GM18511 (cell line): ENCODE measurements at regions not wholly inside any gene's neighbourhood (a gene's known extent, or its start where the extent isn't known, plus 50 kb on each side); places are given as distances from the start of the nearest gene placed in this dataset.

Source experiments
- ATAC-seq: cut with Tn5 transposase; IDR thresholded peaks from one replicate; pipeline ENCODE4 v1.9.1; 2021; ENCODE audit warnings: mild to moderate bottlenecking, moderate library complexity; ENCODE audit not compliant: unreplicated experiment

DNA sequence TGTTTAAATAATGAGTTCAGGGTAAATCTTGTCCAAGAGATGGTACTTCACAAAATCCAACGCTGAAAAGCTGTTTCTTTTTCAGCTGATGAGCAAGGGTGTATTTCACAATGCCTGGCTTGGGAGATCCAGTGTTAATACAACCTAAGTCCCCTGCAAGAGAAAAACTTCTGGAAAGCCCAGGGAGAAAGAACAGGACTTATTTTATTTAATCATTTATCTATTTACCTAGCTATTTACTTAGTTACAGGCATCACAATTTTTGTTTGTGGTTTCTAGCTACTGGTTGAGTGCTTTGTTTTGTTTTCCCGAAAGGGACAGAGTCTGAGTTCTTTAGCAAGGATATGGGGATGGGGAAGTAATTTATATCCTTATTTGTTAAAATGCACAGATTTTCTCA lies 598.2 kb upstream of the SYT4 start:
- no peak for ATAC-seq

GRCh38 chr18:43876286-43876685 lies 599.0 kb upstream of the SYT4 start:
- ATAC-seq: no peak

DNA sequence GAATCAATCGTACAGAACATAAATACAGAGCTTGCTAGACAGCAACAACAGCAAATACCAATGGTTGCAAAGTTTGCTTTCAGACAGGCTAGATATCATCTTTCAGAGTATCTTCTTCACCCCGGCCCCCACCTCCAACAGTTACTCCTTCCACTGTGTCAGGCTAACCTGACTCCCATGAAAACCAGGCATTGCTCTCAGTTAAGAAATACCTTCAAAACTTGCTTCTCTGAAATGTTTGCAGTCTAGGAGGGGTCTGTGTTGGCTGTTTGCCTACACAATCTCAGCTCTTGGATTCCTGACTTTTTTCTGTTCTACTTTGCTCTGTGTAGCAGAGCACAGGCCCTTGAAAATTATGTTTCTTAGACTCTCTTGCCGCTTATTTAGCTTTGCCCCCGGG lies 599.5 kb upstream of the SYT4 start:
- ATAC-seq: no peak

- no peak for ATAC-seq
These were observed 600.5 kb upstream of the SYT4 start for GRCh38 chr18:43877616-43878321.

- no peak for ATAC-seq
These were observed 602.1 kb upstream of the SYT4 start for GRCh38 chr18:43879415-43879814.

DNA sequence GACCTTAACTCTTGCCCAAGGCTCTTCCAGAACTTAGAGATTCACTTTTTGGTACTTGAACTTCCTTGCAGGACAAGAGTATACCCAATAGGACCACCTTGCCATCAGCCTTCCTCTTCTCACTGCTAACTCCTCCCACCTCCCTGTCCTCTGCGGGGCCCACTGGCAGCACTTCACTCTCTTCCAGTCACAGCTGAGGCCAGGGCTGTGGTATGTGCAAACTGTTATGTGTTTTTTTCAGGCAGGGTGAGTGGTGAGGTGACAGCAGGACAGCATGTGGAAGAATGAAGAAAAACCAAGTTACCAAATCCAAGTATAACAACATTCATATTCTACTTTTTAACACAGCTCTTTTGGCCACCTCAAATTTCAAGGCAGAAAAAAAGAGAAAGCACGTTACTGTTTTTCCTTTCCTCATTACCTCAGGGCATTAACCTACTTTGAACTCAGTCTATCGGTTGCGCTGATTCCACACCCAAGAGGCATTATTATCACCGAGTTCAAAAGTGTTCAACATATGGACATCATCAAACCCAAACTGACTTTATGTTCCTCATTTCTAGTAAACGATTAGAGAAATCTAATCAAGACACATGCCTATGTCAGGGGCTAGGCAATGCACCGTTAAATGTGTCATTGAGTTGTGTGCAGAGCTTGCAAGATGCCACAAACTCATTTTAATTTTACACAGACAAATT lies 605.2 kb upstream of the SYT4 start:
- ATAC-seq: no peak

GRCh38 chr18:43883886-43884285 lies 606.6 kb upstream of the SYT4 start:
- ATAC-seq: no peak

DNA sequence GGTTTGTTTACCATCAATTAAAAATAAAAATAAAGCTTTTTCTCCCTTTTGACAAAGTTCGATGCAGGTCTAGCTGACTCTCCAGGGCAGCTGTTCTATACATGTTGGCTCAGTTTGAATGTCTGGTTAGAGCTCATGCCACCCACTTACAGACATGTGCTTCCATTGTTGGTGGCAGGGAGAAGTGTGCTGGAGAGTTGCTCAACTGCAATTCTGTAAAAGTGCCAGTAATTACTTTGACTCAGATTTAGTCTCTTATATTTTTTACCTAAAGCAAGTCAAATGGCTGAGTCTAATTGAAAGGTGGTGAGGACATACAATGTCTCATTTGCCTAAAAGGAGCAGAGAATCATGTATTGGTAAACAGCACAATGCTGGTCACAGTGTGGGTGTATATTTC lies 609.1 kb upstream of the SYT4 start:
- ATAC-seq: no peak

DNA sequence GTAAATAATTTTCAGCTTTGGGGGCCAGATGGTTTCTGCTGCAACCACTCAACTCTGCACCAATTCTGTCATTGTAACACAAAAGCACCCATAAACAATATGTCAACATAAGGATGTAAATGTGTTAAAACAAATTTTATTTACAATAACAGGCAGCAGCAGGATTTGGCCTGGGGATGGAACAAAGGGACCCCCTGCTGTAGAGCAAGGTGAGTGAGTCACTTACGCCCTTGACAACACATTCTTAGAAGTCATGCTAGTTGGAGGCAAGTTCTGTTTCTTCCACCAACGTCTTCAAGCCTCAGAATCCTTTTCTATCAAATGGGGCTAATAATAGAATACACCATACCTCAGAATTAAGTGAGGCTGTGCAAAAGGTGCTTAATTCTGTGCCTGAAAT lies 610.2 kb upstream of the SYT4 start:
- ATAC-seq: no peak

- no peak for ATAC-seq
These were observed 611.3 kb upstream of the SYT4 start for GRCh38 chr18:43888598-43888997.

DNA sequence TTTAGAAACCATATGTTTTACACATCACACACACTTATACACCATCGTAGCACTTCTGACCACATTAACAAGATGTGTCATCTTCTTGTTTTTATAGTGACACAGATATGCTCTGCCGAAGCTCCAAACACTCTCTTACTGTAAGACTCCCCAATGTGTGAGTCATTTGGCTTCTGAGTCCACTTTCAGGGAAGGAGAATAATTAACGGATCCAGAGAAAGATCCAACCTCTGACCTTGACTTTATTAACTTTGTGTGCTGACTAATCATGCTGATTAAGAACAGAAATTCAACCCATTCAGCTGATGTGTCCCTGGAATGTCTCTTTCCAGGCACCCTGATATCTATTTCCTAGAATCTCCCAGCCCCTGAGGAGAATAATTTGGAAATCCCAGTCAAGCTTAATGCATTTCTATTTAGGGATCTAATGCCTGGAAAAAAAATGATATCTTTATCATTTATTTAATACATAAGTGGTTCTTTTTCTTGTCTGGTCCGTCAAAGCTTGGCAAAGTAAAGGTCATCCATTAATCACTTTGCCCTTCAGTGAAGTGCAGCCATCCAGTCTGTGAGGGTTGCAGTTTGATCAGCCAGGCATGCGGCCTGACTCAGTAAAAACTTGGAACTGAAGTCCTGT lies 615.8 kb upstream of the SYT4 start:
- no peak for ATAC-seq

DNA sequence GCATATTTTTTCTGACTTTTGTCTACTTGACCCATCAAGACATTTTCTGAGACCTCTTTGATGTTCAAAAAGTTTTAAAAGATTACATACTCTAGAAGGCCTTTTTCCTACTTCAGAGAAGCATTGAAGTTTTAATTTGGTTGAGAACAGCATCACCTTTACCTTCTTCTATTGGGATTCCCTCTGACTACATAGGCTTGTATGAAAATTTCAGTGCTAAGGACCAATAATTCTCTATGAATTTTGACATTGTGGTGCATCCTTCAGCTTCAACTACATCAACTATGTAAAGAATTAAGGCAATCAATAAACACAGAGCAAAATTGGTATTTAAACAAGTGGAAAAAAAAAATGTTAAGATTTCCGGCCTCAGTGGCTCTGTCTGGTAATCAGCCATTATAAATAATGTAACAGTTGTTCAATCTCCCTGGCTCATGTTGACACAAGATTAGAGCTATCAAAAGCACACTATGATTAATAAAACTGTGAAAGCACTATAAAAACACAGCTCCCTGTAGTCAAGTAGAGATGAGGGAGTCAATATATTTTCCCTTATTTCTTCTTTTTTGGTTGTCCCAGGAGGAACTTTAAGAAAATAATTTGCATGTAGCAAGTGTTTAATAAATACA lies 627.0 kb upstream of the SYT4 start:
- no peak for ATAC-seq

DNA sequence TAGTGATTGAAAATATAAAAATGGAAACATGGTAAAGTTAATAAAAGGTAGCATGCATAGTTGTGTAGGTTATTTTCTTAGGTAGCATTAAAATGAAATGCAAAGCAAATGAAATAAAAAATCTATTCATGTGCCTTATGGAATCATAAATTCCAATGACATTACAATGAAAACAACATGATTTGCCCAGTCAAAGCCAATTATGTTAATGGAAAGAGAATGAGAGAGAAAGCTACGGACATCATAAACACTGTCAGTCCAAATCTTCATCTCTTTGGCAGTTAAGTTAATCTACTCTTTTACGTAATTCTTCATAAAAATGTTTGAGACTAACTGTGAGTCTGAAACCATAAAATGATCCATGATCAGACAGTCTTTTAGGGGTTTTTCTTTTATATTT lies 636.7 kb upstream of the SYT4 start:
- ATAC-seq: no peak

GRCh38 chr18:43916984-43917383 lies 639.7 kb upstream of the SYT4 start:
- ATAC-seq: peak; percentile 36

DNA sequence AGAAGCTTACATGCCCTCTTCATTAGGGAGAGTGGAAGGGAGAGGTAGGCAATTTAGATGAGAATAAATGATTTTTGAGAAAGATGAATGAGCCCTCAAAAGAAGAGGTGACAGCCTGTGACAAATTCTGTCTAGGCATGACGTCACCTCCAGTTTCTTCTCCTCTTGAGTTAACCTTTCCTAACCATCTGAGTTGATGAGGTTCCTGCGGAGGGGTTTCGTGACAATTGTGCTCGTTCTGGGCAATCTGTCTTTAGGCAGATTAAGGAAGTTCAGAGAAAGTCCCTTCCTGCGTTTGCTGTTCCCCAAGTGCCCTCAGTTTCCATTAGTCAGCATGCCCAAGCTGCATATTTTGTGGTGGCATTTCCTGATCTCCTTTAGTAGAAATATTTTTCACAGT lies 640.2 kb upstream of the SYT4 start:
- peak; percentile 67 for ATAC-seq

GRCh38 chr18:43919551-43919950 lies 642.3 kb upstream of the SYT4 start:
- no peak for ATAC-seq

- ATAC-seq: no peak
These were observed 654.1 kb upstream of the SYT4 start for GRCh38 chr18:43931439-43931838.

- ATAC-seq: no peak
These were observed 654.9 kb upstream of the SYT4 start for GRCh38 chr18:43932140-43932539.

GRCh38 chr18:43933177-43933576 lies 655.9 kb upstream of the SYT4 start:
- no peak for ATAC-seq

GRCh38 chr18:43934322-43934721 lies 657.0 kb upstream of the SYT4 start:
- no peak for ATAC-seq

DNA sequence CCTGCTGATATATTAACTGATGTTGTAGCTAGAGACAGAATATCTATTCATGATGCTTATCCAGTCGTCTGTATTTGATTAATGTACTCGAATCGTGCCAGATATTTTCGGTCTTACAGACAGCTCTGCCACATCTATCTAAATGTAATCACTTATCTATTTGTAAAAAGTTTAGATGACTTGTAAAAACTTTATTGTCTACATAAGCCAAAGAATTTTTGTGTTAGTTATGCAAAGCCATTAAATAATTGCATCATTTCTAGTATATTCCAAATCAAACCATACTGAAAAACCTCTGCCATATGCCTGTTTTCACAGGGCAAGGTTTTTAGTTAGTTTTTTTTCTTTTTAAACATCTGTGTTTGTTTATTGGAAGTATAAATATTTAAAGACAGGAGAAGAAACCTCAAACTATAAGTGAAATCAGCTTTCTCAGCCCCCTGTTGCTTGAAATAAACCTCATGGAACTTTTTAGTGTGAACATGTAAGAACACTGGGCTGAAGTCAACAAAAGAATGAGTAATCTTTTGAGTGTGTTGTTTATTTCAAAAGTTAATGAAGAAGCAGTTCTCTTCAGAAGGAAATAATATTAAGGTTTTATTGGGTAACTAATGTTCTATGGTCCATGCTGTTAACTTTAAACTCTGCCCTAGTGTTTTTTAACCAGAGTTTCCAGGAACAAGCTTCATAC lies 657.6 kb upstream of the SYT4 start:
- ATAC-seq: no peak
